HEK293 (cell line): ENCODE measurements at regions not wholly inside any gene's neighbourhood (a gene's known extent, or its start where the extent isn't known, plus 50 kb on each side); places are given as distances from the start of the nearest gene placed in this dataset.

ENCODE experiments used
- CTCF ChIP-seq: fragments of 450-650 bp; formaldehyde crosslinking; IDR thresholded peaks from 2 replicates; pipeline ENCODE4 v1.5.1; 2016; ENCODE audit warnings: missing biosample characterization, missing genetic modification characterization
- MEIS1 ChIP-seq: sonication (generic); formaldehyde crosslinking; IDR thresholded peaks from 2 replicates; pipeline ENCODE4 v1.8.1; 2022; ENCODE audit warnings: missing genetic modification reagents, mild to moderate bottlenecking, borderline replicate concordance
- ZNF19 ChIP-seq: fragments of 450-650 bp; formaldehyde crosslinking; IDR thresholded peaks from 2 replicates; pipeline ENCODE4; 2016; ENCODE audit warnings: missing biosample characterization, missing genetic modification characterization, low read depth
- ZNF211 ChIP-seq: fragments of 450-650 bp; formaldehyde crosslinking; IDR thresholded peaks from 2 replicates; pipeline ENCODE4 v1.5.1; 2016; ENCODE audit warnings: low read depth, missing biosample characterization, missing genetic modification characterization
- ZNF394 ChIP-seq: fragments of 450-650 bp; formaldehyde crosslinking; IDR thresholded peaks from 2 replicates; pipeline ENCODE4 v1.5.1; 2016; ENCODE audit warnings: missing biosample characterization, missing genetic modification characterization, mild to moderate bottlenecking, moderate library complexity, borderline replicate concordance
- ZNF488 ChIP-seq: fragments of 450-650 bp; formaldehyde crosslinking; IDR thresholded peaks from 2 replicates; pipeline ENCODE4 v1.5.1; 2016; ENCODE audit warnings: missing biosample characterization, missing genetic modification characterization
- ZNF548 ChIP-seq: fragments of 450-650 bp; formaldehyde crosslinking; IDR thresholded peaks from 2 replicates; pipeline ENCODE4 v1.5.1; 2016; ENCODE audit warnings: missing biosample characterization, missing genetic modification characterization
- TF ChIP-seq, protein P1 (sequence below): fragments of 450-650 bp; formaldehyde crosslinking; IDR thresholded peaks from 2 replicates; pipeline ENCODE4 v1.5.1; 2016; ENCODE audit warnings: missing biosample characterization, missing genetic modification characterization

DNA sequence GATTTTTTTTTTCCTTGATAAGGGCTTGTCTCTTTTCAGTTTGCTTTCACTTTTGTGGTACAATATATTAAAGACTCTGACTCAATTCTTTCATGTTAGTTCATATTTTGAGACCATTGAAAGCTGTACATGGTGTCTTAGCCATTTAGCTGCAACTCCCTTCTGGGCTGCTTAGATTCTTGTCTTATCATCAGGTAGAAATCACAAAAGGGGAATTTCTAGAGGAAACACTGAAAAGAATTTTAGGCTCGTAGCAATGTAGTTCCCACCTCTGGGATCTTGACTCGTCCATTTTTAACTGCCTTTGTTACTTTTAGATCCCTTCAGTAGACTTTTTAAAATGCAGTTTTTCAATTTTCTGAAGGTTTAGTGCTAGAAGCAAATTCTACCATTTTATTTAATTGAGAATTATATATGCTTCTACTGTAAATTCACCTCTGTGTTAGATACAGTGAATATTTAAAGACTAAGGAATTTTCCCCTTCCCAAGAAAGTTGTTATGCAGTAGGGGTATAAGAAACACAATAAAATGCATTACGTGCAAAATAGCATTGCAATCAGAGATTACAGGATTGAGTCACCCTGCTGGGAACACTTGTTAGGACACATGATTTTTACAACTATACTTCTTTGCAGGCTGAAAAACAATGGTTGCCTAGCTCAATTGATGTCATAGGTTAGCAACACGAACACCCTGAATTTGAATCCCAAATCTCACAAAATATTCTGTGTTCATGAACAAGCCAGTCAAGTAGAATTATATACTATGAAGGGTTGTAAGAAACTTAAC is 772.7 kb downstream of the PDCD6IP start:
- no peak for TF ChIP-seq ZNF211 (tag by site-specific recombination)
- TF ChIP-seq, protein P1, sequence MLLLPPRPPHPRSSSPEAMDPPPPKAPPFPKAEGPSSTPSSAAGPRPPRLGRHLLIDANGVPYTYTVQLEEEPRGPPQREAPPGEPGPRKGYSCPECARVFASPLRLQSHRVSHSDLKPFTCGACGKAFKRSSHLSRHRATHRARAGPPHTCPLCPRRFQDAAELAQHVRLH (tag by site-specific recombination): no peak
- no peak for TF ChIP-seq CTCF (tag by site-specific recombination)
- no peak for TF ChIP-seq ZNF548
- no peak for TF ChIP-seq MEIS1
- no peak for TF ChIP-seq ZNF488 (tag by site-specific recombination)
- TF ChIP-seq ZNF394 (tag by site-specific recombination): no peak
- no peak for TF ChIP-seq ZNF19
